ENCODE measurements at regions not wholly inside any gene's neighbourhood (a gene's known extent, or its start where the extent isn't known, plus 50 kb on each side); places are given as distances from the start of the nearest gene placed in this dataset.
A peak's percentile ranks its signal among the peaks of the same experiment; 100 is the strongest.
"Not testable (repeated sequence)": the region's sequence is repeated elsewhere in the genome, so short reads cannot be mapped to it uniquely, and the experiment has no call there.

DNA sequence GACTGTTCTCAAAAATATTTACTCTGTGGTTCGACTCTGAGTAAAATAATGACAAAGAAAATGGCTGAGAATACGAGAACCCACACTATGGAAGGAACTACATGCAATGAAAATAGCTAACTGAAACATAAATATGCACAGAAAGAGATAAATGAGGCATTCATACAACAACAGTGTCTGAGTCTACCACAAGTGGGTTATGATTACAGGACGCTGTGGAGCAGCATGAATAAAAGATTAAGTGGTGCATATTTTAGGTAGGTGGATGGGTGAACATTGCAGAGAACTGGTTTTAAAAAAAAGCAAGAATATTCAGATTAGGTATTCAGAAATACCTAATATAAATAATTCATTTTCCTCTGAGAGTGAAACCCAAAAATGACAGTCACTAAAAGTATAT is 93.9 kb upstream of the TRIM77 start:
- not testable (repeated sequence) for FAIRE-seq

GRCh38 chr11:89616999-89617602 is 93.0 kb upstream of the TRIM77 start:
- FAIRE-seq: peak; percentile 100

DNA sequence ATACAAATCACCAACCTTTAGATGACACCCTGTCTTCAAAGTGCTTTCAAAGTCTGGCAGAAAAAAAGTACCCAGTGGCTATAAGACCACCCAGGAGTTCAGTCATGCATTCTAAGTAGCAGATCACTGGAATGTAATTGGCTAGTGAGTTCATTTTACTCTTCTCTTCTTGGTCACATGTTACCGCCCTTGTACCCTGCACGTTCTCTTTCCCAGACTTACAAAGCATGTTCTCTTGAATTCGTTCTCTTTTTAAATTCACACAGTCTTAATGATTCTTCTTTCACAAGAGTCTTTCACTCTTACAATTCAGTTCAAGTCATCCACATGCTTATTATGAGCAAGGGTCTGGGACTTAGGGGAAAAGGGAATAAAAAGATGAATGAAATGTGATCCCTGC is 89.4 kb upstream of the TRIM77 start:
- FAIRE-seq: not testable (repeated sequence)

GRCh38 chr11:89625171-89625570 is 84.9 kb upstream of the TRIM77 start:
- FAIRE-seq: no peak

- FAIRE-seq: no peak
Measured at GRCh38 chr11:89626366-89626765, 83.7 kb upstream of the TRIM77 start.

- not testable (repeated sequence) for FAIRE-seq
Measured at GRCh38 chr11:89626881-89627280, 83.2 kb upstream of the TRIM77 start.

DNA sequence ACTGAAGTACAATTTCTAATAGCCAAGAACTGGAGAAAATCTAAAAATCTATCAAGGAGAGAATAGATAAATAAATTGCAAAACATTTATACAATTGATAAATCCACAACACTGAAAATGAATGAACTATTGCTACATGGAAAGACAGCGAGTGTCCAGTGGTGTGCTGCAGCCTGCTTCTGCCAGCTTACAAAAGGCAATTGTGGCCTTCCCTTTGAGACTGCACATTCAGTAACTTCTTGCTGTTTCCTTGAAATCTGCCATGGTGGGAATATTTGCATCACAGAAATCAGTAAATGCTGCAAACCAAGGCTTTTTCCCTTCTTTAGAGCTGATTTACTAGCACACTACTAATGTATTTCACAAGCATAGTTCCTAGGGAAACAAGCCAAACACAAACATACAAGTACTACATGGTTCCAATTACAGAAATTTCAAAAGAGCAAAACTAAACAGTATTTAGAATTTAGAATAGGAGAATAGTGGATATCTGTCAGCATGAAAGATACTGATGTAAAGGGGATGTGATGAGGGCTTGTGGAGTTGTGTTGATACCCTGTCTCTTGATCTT is 76.9 kb upstream of the TRIM77 start:
- no peak for FAIRE-seq

GRCh38 chr11:89640777-89641176 is 69.3 kb upstream of the TRIM77 start:
- not testable (repeated sequence) for FAIRE-seq

DNA sequence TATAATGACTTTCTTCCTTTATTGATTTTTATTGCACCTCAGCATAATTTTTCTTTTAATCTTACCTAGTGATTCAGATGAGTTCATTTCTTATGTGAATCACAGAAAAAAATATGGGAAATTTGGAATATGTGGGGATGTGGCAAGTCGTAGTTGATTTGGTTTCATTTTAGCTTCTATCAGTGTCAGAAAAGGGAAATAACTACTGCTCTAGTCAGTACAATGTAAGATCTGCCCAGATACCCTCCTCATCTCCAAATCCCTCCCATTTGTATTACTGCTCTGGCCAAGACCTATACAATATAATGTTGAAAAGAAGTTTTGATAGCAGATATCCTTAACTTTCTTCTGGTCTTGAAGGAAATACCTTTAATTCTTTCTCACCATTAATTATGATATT is 61.9 kb upstream of the TRIM77 start:
- not testable (repeated sequence) for FAIRE-seq

- peak; percentile 76 for FAIRE-seq
Measured at GRCh38 chr11:89648996-89649395, 61.1 kb upstream of the TRIM77 start.

- not testable (repeated sequence) for FAIRE-seq
Measured at GRCh38 chr11:89654669-89655068, 55.4 kb upstream of the TRIM77 start.

GRCh38 chr11:89658767-89659166 is 51.3 kb upstream of the TRIM77 start:
- not testable (repeated sequence) for FAIRE-seq

DNA sequence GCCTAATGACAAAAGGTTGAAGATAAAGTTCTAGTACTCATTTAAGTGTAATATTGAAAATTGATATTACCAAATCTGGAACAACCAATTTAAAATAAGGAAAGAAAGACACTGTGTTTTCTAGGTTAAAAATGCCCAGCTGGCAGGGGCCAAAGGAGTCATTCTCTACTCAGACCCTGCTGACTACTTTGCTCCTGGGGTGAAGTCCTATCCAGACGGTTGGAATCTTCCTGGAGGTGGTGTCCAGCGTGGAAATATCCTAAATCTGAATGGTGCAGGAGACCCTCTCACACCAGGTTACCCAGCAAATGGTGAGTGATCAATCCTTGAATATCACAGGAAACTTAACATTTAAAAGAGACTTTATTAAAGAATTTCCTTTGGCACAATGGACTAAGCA is 50.7 kb upstream of the TRIM77 start:
- not testable (repeated sequence) for FAIRE-seq

- peak; percentile 60 for FAIRE-seq
Measured at GRCh38 chr11:89660234-89660633, 49.9 kb upstream of the TRIM77 start.

All from islet of Langerhans (tissue), 1 donor.